H54 (cell line): ENCODE measurements at regions not wholly inside any gene's neighbourhood (a gene's known extent, or its start where the extent isn't known, plus 50 kb on each side); places are given as distances from the start of the nearest gene placed in this dataset.

ENCODE experiments used
- DNase-seq: peaks from one replicate; pipeline ENCODE4 v3.0.0; 2011; ENCODE audit warnings: low spot score, mixed read lengths; ENCODE audit not compliant: insufficient read length
- FAIRE-seq: peaks from 3 replicates; lab custom pipeline; 2011; peaks lifted over from hg19 to GRCh38; lab: Jason Lieb, UNC
- POLR2A ChIP-seq: IDR thresholded peaks from 2 replicates; pipeline ENCODE4 v1.6.1; 2011; ENCODE audit warnings: low read depth, mild to moderate bottlenecking, low read length

GRCh38 chr11:127919206-127920000, 668.0 kb downstream of the ETS1 start:
- DNase-seq (no peak), FAIRE-seq (no peak)
- TF ChIP-seq POLR2A = no peak

DNA sequence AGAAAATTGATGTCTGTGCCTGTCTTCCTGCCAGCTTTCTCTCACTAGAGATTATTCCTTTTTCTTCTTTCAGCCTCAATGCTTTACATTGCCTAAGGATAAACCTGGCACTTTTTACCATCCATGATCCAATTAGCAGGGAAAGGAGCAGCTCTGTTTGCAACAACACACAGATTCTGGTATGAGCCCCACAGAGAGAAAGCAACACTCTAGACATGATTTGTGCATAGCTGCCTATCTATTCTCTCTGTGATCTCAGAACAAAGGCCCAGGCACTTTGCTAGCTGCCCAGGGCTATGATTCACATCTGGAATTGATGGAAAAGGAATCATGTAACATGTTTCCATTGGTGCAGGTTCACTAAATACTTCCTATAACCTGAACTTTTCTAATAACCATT, 685.0 kb downstream of the ETS1 start:
- FAIRE-seq (no peak), DNase-seq (no peak)
- TF ChIP-seq POLR2A = no peak

DNA sequence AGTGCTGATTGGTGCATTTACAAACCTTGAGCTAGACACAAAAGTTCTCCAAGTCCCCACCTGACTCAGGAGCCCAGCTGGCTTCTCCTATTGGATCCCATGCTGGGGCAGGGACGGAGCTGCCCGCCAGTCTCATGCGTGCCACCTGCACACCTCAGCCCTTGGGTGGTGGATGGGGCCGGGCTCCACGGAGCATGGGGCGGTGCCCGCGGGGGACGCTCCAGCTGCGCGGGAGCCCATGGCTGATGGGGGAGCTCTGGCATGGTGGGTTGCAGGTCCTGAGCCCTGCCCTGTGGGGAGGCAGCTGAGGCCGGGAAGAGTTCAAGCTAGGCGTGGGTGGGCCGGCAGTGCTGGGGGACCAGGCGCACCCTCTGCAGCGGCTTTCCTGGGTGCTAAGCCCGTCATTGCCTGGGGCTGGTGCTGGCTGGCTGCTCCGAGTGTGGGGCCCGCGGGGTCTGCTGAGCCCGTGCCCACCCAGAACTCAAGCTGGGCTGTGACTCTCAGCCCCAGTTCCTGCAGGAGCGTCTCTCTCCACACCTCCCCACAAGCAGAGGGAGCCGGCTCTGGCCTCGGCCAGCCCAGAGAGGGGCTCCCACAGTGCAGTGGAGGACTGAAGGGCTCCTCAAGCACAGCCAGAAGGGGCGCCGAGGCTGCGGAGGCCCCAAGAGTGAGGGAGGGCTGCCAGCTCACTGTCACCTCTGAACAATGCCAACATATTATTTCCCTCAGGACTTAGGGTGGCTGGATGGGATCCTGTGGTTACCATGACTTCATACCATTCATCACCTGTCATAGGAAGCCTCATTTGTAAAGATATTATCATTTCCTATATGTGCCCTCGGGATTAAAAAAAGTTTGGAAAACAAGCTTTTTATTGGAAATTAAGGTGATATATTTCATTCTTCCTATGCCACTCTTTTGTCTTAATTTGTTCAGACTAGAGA, 688.7 kb downstream of the ETS1 start:
- DNase-seq = no peak
- TF ChIP-seq POLR2A = no peak
- FAIRE-seq = no peak

DNA sequence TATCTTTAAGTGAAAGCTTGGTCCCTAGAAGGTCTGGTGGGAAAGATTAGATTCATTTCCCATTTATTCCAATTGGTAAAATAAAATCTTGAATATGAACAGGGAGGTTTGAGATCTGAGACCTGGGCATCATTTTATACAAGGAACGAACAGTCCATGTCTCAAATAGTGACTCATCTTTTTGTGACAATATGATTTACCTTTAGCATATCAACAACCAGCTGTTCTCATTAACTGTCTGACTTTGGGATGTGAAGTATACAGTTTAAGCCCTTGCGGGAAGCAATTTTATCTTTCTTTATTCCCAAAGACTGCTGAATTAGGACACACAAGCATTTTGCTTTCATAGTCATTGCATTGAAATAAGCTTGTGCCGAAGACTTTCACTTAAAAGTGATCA, 691.6 kb downstream of the ETS1 start:
- DNase-seq (no peak), FAIRE-seq (no peak)
- TF ChIP-seq POLR2A = no peak

- DNase-seq (no peak), FAIRE-seq (no peak)
Measured at GRCh38 chr11:127894316-127894715, 693.0 kb downstream of the ETS1 start.

GRCh38 chr11:127890030-127890615, 697.2 kb downstream of the ETS1 start:
- FAIRE-seq (no peak), DNase-seq (no peak)
- no peak for TF ChIP-seq POLR2A

More at GRCh38 chr11:127894316-127894715, 693.0 kb downstream of the ETS1 start:
- no peak for TF ChIP-seq POLR2A

- FAIRE-seq (no peak), DNase-seq (no peak)
- no peak for TF ChIP-seq POLR2A
Measured at GRCh38 chr11:127888386-127888785, 699.0 kb downstream of the ETS1 start.

- no peak for TF ChIP-seq POLR2A
- no peak for FAIRE-seq
- DNase-seq = no peak
Measured at GRCh38 chr11:127875131-127875530, 712.2 kb downstream of the ETS1 start.

DNA sequence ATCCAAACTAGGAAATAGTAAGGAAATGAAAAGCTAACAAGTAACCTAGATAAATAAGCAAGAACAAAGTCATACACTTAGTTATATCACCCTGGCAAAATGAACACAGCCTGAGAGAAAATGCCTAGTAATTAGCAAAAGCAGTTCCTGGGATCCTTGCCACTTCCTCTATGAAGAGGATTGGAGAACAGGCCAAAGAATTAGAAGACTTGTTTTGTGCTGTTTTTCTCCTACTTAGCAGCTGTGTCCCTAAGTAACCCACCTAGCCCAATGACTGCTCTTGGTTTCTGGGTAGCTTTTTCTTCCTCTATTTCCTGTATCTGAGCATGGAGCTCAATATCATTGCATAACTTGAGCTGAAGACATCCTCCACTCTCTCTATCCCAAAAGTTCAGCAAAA, 713.9 kb downstream of the ETS1 start:
- FAIRE-seq (no peak), DNase-seq (no peak)
- TF ChIP-seq POLR2A = no peak

DNA sequence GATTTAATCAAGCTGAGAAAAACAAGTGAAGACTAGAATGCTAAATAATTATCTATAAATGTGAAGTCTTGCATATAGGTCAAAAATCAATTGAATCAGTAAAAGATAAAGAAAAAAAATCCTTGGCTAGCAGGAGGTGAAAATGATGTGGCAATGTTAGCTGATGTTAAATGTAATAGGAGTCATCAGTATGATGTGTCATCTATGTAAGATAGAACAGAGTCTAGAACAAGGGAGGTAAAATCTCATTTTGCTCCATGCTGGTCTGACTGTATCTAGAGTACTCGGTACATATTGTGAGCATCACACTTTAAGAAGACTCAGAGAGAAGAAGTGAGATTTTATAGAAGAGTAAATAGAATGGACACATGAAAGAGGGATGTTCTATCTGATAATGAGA, 721.2 kb downstream of the ETS1 start:
- DNase-seq (no peak), FAIRE-seq (no peak)
- no peak for TF ChIP-seq POLR2A

GRCh38 chr11:127864861-127865260, 722.5 kb downstream of the ETS1 start:
- no peak for TF ChIP-seq POLR2A
- DNase-seq (no peak), FAIRE-seq (no peak)

DNA sequence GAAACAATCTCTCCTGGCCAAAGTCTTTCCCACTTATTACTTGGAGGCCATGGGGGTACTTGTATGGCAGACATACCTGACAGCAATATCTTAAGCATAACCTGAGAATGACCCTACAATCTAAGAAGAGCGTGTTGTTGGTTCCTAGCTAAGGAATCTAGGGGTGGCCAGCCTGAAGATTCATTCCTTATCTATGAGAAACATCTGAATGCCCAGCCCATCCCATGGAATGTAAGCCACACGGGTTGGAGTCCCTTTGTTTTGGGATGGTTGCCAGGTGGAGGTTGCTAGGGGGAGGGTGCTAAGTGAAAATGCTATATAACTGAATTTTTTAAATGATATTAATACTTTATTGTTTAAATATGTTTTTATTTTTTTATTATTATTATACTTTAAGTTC, 725.0 kb downstream of the ETS1 start:
- no peak for TF ChIP-seq POLR2A
- DNase-seq (no peak), FAIRE-seq (no peak)

GRCh38 chr11:127859941-127860354, 727.4 kb downstream of the ETS1 start:
- DNase-seq = no peak
- no peak for TF ChIP-seq POLR2A
- no peak for FAIRE-seq

GRCh38 chr11:127844876-127845275, 742.5 kb downstream of the ETS1 start:
- DNase-seq (no peak), FAIRE-seq (no peak)
- TF ChIP-seq POLR2A = no peak
